ENCODE measurements at regions not wholly inside any gene's neighbourhood (a gene's known extent, or its start where the extent isn't known, plus 50 kb on each side); places are given as distances from the start of the nearest gene placed in this dataset.

GRCh38 chr7:113976508-113976907, 57.7 kb upstream of the PPP1R3A start:
- peaks cover 3% of the 10 kb centered on the region for H3K9me3 Mint-ChIP-seq (ENCODE audit: unreplicated experiment)
- DNase-seq (ENCODE audit: extremely low spot score, unreplicated experiment), result no peak
- no peaks in the 10 kb centered on the region for H3K4me1 Mint-ChIP-seq (ENCODE audit: unreplicated experiment)
- no peak for TF ChIP-seq CTCF (IDR thresholded peaks at IDR 0.05)
- no peak overlapping the region for H3K27ac Mint-ChIP-seq (ENCODE audit: unreplicated experiment)
- H3K36me3 Mint-ChIP-seq (ENCODE audit: unreplicated experiment), result no peaks in the 10 kb centered on the region
- no peaks in the 10 kb centered on the region for H3K27me3 Mint-ChIP-seq (ENCODE audit: unreplicated experiment)
- H3K4me3 Mint-ChIP-seq (ENCODE audit: unreplicated experiment), result no peak overlapping the region

- TF ChIP-seq CTCF (IDR thresholded peaks at IDR 0.05), result no peak
- no peak overlapping the region for H3K27ac Mint-ChIP-seq (ENCODE audit: unreplicated experiment)
- H3K36me3 Mint-ChIP-seq (ENCODE audit: unreplicated experiment), result no peaks in the 10 kb centered on the region
- peaks cover 3% of the 10 kb centered on the region for H3K9me3 Mint-ChIP-seq (ENCODE audit: unreplicated experiment)
- H3K27me3 Mint-ChIP-seq (ENCODE audit: unreplicated experiment), result no peaks in the 10 kb centered on the region
- H3K4me3 Mint-ChIP-seq (ENCODE audit: unreplicated experiment), result no peak overlapping the region
- DNase-seq (ENCODE audit: extremely low spot score, unreplicated experiment), result no peak
- H3K4me1 Mint-ChIP-seq (ENCODE audit: unreplicated experiment), result peaks cover 7% of the 10 kb centered on the region
These were observed 49.9 kb upstream of the PPP1R3A start for GRCh38 chr7:113968713-113969112.

All from osteocyte (in vitro differentiated cells).